Glomerular endothelial cell (primary cell): ENCODE measurements at regions not wholly inside any gene's neighbourhood (a gene's known extent, or its start where the extent isn't known, plus 50 kb on each side); places are given as distances from the start of the nearest gene placed in this dataset.
"Not testable (repeated sequence)": the region's sequence is repeated elsewhere in the genome, so short reads cannot be mapped to it uniquely, and the experiment has no call there.

Experiments
- DNase-seq: peaks from one replicate; pipeline ENCODE4 v3.0.0-alpha.2; 2011; ENCODE audit warnings: low read depth, low spot score; ENCODE audit errors: extremely low read depth

DNA sequence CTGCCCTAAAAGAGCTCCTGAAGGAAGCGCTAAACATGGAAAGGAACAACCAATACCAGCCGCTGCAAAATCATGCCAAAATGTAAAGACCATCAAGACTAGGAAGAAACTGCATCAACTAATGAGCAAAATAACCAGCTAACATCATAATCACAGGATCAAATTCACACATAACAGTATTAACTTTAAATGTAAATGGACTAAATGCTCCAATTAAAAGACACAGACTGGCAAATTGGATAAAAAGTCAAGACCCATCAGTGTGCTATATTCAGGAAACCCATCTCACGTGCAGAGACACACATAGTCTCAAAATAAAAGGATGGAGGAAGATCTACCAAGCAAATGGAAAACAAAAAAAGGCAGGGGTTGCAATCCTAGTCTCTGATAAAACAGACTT is 88.8 kb upstream of the CAV2 start:
- DNase-seq, result not testable (repeated sequence)

GRCh38 chr7:116417593-116418345 is 81.8 kb upstream of the CAV2 start:
- DNase-seq, result no peak

DNA sequence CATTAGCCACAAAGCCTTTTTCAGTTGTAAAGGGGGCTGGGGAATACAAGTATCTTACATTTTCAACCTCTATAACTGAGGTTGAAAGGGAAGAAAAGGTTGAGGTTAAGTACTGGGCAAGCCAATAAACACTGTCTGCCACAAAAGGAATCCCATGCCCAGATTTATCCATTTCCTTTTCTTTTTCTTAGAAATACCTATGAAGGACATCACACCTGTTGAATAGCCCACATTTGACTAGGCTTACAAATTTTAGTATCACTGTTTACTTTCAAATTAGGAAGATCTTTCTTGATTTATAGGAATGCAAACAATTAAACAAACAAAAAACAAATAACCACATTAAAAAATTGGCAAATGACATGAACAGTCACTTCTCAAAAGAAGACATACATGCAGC is 81.0 kb upstream of the CAV2 start:
- no peak for DNase-seq

- DNase-seq, result no peak
Observed at GRCh38 chr7:116420003-116420402, 79.5 kb upstream of the CAV2 start.

DNA sequence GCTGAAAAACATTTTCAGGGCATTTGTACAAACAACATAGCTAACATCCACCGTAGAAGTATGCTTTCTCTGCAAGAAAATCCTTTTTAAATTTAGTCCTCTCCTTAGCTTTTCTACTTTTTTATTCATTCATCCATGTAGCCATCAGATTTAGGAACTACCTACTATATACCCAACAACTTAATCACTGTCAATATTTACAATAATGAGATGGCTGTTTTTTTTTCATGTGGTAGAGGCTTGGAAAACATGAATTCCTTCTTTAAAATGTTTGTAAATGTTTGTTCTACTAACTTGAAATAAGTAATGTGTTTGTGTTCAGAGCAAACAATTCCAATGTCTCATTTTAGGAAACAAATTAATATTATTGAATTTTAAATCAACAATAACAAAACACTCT is 78.2 kb upstream of the CAV2 start:
- no peak for DNase-seq

DNA sequence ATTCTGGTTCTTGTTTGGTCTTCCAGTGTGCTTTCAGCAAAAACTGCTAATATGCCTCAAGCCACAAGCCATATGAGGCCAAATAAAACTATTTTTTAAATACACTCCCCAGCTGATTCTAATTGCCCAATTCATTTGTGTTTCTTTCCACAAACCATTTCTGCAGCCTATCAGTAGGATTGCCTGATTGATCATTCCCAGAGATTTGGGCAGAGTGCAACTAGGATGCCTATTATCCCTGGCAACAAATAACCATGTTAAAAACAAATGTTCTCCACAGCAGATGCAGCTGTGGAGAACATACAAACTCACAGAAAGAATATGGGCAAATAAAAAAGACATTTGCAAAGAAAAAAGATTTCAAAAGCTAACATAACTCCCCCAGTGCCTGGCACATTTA is 76.9 kb upstream of the CAV2 start:
- DNase-seq, result no peak

DNA sequence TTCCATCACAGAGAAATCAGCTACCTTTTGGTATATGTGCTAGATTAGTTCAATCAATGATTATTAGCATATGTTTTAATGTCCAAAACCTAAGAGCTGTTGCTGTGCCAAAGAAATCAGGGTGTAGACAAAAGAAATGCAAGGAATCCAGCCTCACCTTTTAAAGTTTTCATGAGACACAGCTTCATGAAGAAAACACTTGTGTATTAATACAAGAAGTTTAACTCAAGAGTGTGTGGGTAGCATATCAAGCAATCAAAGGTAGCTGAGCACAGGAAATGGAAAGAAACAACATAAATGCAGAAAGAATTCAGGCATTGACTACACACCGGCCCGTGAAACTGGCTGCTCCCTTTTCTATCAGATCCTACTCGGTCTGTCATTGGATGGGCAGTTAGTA is 76.0 kb upstream of the CAV2 start:
- DNase-seq, result no peak

GRCh38 chr7:116425647-116426209 is 73.8 kb upstream of the CAV2 start:
- DNase-seq, result no peak

GRCh38 chr7:116426428-116427156 is 72.9 kb upstream of the CAV2 start:
- peak; percentile 95 for DNase-seq

DNA sequence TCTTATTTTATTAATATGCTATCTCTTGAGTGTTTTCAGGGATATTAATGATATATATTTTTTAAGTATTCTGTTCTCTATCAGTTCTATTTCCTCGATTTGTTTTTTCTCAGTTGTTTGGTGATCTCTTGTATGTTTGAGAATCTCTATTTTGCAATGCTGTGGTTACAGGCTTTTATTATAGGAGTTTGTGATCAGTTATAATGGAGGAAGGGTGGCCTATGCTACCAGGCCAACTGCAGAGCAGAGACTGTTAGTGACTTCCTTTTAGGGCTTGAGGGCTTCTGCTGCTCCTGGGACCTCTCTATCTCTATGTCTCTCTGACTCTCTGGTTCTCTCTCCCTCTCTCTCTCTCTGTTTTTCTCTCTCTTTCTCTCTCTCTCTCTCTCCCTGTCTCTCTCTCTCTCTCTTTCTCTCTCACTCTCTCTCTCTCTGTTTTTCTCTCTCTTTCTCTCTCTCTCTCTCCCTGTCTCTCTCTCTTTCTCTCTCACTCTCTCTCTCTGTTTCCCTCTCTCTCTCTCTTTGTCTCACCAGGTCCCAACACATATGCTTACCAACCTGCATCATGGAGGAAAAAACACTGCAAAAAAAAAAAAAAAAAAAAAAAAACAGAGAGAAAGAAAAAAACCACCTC is 69.4 kb upstream of the CAV2 start:
- DNase-seq, result no peak

DNA sequence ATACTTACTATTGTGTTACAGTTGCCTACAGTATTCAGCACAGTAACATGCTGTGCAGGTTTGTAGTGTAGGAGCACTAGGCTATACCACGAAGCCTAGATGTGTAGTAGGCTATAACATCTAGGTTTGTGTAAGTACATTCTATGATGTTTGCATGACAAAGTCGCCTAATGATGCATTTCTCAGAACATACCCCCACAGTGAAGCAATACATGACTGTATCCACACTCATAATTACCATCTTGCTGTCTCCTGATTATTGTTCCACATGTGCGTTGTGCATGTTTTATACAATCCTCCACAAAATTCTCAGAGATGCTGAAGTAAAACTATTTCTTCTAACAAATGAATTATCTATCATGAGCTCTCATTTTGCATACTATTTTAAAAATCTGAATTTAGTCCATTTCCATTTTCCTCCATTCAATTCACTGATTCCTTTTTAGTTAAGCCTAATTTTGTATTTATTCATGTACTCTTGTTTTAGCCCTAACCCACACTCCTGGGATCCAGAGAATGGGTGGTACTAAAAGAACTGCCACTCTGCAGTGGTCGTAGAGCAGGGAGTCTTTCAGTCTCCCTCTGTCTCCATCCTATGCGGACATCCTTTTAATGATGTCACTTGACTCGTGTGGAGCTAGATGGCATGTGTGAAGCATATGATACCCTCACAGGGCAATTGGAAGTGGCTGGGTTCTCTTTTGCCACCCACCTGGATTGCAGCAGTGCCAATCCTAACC is 67.6 kb upstream of the CAV2 start:
- DNase-seq, result no peak

GRCh38 chr7:116432527-116432916 is 67.0 kb upstream of the CAV2 start:
- no peak for DNase-seq

GRCh38 chr7:116433246-116433645 is 66.3 kb upstream of the CAV2 start:
- no peak for DNase-seq

DNA sequence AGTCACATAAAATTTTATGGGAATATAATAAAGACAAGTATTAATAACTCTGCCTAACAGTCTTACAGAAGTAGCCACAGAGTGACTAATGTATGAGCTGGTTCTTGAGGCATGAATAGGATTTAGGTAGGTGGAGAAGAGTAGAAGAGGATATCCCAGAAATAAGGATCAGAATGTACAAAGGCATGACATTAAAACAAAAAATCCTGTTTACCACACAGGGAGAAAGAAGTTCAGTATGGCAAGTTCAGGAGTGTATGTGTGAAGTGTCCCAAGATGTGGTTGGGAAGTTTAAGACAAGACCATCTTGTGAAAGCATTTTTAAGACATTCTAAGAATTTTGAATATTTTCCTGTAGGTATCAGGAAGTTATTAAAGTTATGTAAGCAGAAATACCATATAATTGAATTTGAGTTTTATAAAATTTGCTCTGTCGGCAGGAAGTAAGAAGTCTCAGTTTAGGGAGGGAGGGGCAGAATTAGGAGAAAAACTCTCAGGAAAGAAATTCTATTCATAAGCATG is 64.7 kb upstream of the CAV2 start:
- no peak for DNase-seq

- DNase-seq, result no peak
Observed at GRCh38 chr7:116436305-116436826, 63.2 kb upstream of the CAV2 start.

DNA sequence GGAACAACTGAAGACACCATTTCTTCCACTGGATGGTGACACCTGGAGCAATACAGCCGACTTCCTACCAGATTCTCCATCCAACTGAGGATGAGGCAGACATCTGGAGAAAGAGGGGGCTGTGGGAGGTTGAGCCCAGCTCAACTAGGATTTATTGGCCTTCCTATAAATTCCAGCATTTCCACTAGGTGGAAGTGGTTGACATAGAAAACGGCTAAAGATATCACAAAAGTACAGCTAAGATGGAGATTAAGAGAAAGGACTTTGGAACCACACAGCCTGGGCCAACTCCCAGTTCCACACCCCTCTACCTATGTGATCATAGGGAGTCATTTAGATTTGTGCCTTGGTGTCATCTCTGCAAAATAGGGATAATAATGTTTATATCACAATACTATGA is 61.3 kb upstream of the CAV2 start:
- DNase-seq, result no peak

GRCh38 chr7:116439005-116439404 is 60.5 kb upstream of the CAV2 start:
- DNase-seq, result no peak

DNA sequence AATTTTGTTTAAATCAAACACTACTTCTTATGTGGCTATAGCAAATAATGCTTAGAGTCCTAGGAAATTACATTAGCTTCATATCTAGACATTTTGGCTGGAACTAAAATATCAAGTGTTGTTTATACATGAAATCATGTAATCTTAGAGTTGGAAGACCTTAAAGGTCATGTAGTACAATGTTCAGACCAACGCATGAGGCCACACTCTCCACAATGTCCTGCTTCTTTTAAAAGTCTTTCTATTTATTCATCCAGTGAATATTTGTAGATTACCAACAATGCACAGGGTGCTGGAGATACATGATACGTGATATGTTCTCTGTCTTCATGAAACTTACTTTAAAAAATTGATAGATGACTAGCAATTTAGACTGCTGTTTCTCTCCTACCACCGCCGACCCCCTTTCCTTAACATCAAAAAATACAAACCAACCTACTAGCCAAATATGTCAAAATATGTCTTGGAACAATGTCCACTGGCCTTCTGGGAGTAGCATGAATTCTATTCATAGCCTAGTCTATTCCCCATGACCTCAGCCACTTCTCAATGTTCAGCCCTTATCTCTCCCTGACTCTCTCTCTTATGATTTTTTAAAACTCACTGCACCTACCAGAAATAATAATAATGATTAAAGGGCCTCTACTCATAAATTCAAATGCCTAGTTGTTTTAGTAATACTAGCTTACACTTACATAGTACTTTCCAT is 59.5 kb upstream of the CAV2 start:
- DNase-seq, result no peak

- DNase-seq, result no peak
Observed at GRCh38 chr7:116441534-116441933, 58.0 kb upstream of the CAV2 start.

DNA sequence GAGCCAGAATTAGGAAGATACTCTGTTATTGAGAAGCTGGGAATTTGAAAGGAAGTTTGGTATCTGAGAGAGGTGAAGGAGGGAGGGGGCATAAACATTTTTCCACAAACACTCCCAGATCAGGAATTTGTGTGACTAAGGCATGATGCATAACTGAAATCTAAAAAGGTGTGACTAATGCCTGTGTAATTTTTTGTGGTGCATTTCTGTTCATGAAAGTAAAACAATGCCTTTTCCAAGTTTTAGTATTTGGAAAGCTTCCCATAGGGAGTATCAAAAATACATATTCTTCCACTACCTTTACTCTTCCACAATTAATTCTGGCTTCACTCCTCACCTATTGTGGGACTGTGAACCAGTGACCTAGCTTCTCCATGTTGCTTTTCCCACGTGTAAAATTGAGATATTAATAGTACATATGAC is 56.4 kb upstream of the CAV2 start:
- DNase-seq, result peak; percentile 92
